H9 (cell line): ENCODE measurements at regions not wholly inside any gene's neighbourhood (a gene's known extent, or its start where the extent isn't known, plus 50 kb on each side); places are given as distances from the start of the nearest gene placed in this dataset.

Experiments
- DNase-seq: peaks from one replicate; pipeline ENCODE4 v3.0.0-alpha.2; 2017
- H2AFZ ChIP-seq: one replicate; pipeline ENCODE4 v1.6.1; 2013; ENCODE audit warnings: mild to moderate bottlenecking, low read length, control low read depth, moderate library complexity
- H2AK5ac ChIP-seq: 2 replicates; pipeline ENCODE4 v1.6.1; 2013; ENCODE audit warnings: low read length, control low read depth, mixed read lengths; ENCODE audit not compliant: insufficient read length
- H2BK120ac ChIP-seq: one replicate; pipeline ENCODE4 v1.6.1; 2013; ENCODE audit warnings: low read depth, mild to moderate bottlenecking, low read length, control low read depth, inconsistent platforms; ENCODE audit not compliant: poor library complexity, severe bottlenecking
- H2BK12ac ChIP-seq: 2 replicates; pipeline ENCODE4 v1.6.1; 2013; ENCODE audit warnings: low read length, control low read depth, mixed read lengths, low read depth; ENCODE audit not compliant: insufficient read length
- H2BK15ac ChIP-seq: 2 replicates; pipeline ENCODE4 v1.6.1; 2013; ENCODE audit warnings: low read depth, low read length, control low read depth
- H2BK20ac ChIP-seq: one replicate; pipeline ENCODE4 v1.6.1; 2013; ENCODE audit warnings: low read depth, mild to moderate bottlenecking, low read length, control low read depth, inconsistent platforms; ENCODE audit not compliant: poor library complexity, severe bottlenecking
- H2BK5ac ChIP-seq: 2 replicates; pipeline ENCODE4 v1.6.1; 2013; ENCODE audit warnings: low read length, control low read depth, mixed read lengths; ENCODE audit not compliant: insufficient read length
- H3K14ac ChIP-seq: 2 replicates; pipeline ENCODE4 v1.6.1; 2013; ENCODE audit warnings: low read length, control low read depth; ENCODE audit not compliant: insufficient read depth
- H3K18ac ChIP-seq: 2 replicates; pipeline ENCODE4 v1.6.1; 2013; ENCODE audit warnings: low read depth, mild to moderate bottlenecking, mixed read lengths, low read length, control low read depth; ENCODE audit not compliant: insufficient read length
- H3K23ac ChIP-seq: 2 replicates; pipeline ENCODE4 v1.6.1; 2013; ENCODE audit warnings: low read length, control low read depth, mixed read lengths, low read depth; ENCODE audit not compliant: insufficient read length
- H3K23me2 ChIP-seq: 2 replicates; pipeline ENCODE4 v1.6.1; 2013; ENCODE audit warnings: low read depth, mild to moderate bottlenecking, mixed read lengths, low read length, control low read depth; ENCODE audit not compliant: insufficient read length, poor library complexity, severe bottlenecking
- H3K27ac ChIP-seq: 2 replicates; pipeline ENCODE4 v1.5.1; 2013; ENCODE audit warnings: low read length, control low read depth, mixed read lengths, low read depth; ENCODE audit not compliant: insufficient read length
- H3K27me3 ChIP-seq: 2 replicates; pipeline ENCODE4 v1.6.1; 2013; ENCODE audit warnings: low read length, control low read depth, inconsistent platforms; ENCODE audit not compliant: insufficient read depth
- H3K4ac ChIP-seq: 2 replicates; pipeline ENCODE4 v1.6.1; 2013; ENCODE audit warnings: low read depth, mild to moderate bottlenecking, control low read depth, inconsistent platforms, low read length, moderate library complexity
- H3K4me1 ChIP-seq: 2 replicates; pipeline ENCODE4 v1.6.1; 2013; ENCODE audit warnings: low read length, control low read depth, inconsistent platforms; ENCODE audit not compliant: insufficient read depth
- H3K4me2 ChIP-seq: 2 replicates; pipeline ENCODE4 v1.6.1; 2013; ENCODE audit warnings: low read length, control low read depth, mixed read lengths; ENCODE audit not compliant: insufficient read length, insufficient read depth
- H3K56ac ChIP-seq: 2 replicates; pipeline ENCODE4 v1.6.1; 2013; ENCODE audit warnings: low read depth, mild to moderate bottlenecking, mixed read lengths, low read length, control low read depth; ENCODE audit not compliant: insufficient read length
- H3K79me1 ChIP-seq: 2 replicates; pipeline ENCODE4 v1.6.1; 2013; ENCODE audit warnings: low read depth, mild to moderate bottlenecking, moderate library complexity, low read length, control low read depth, inconsistent platforms; ENCODE audit not compliant: insufficient read depth, poor library complexity, severe bottlenecking
- H3K79me2 ChIP-seq: 2 replicates; pipeline ENCODE4 v1.6.1; 2013; ENCODE audit warnings: low read length, control low read depth, inconsistent platforms; ENCODE audit not compliant: insufficient read depth
- H3K9ac ChIP-seq: 2 replicates; pipeline ENCODE4 v1.6.1; 2013; ENCODE audit warnings: low read length, control low read depth, mixed read lengths; ENCODE audit not compliant: insufficient read length; ENCODE audit errors: extremely low read depth
- H3K9me3 ChIP-seq: one replicate; pipeline ENCODE4 v1.6.1; 2013; ENCODE audit warnings: low read depth, low read length, inconsistent platforms; ENCODE audit not compliant: control insufficient read depth
- H3T11ph ChIP-seq: one replicate; pipeline ENCODE4 v1.6.1; 2013; ENCODE audit warnings: mild to moderate bottlenecking, low read length, control low read depth, inconsistent platforms
- H4K20me1 ChIP-seq: one replicate; pipeline ENCODE4 v1.6.1; 2013; ENCODE audit not compliant: control insufficient read depth, insufficient read length, insufficient read depth
- H4K5ac ChIP-seq: 2 replicates; pipeline ENCODE4 v1.6.1; 2013; ENCODE audit warnings: low read depth, mild to moderate bottlenecking, mixed read lengths, low read length, control low read depth; ENCODE audit not compliant: insufficient read length
- H4K8ac ChIP-seq: replicated peaks from 2 replicates; pipeline ENCODE4 v1.6.1; 2013; ENCODE audit warnings: low read length, control low read depth, mixed read lengths, low read depth; ENCODE audit not compliant: insufficient read length
- H4K91ac ChIP-seq: 2 replicates; pipeline ENCODE4 v1.6.1; 2013; ENCODE audit warnings: low read depth, mild to moderate bottlenecking, moderate library complexity, mixed read lengths, low read length, control low read depth; ENCODE audit not compliant: insufficient read length
- H3K27ac Mint-ChIP-seq, 3 experiments: 2 replicates in 2 of 3; 3 replicates in 1 of 3; pipeline ENCODE4 v1.8.0; 2020 to 2021; ENCODE audit warnings: mixed read lengths in 3 of 3, mild to moderate bottlenecking in 1 of 3, moderate library complexity in 1 of 3
- H3K27me3 Mint-ChIP-seq: 2 replicates; pipeline ENCODE4 v1.8.0; 2021; ENCODE audit warnings: low read depth, mild to moderate bottlenecking, moderate library complexity, mixed read lengths
- H3K36me3 Mint-ChIP-seq, 3 experiments: 2 replicates in 2 of 3; 3 replicates in 1 of 3; pipeline ENCODE4 v1.8.0; 2020 to 2021; ENCODE audit warnings: low read depth in 3 of 3, mixed read lengths in 3 of 3; ENCODE audit not compliant: insufficient read depth in 1 of 3
- H3K4me1 Mint-ChIP-seq, 2 experiments: 2 replicates each; pipeline ENCODE4 v1.8.0; 2020; ENCODE audit warnings: mixed read lengths in 2 of 2
- H3K4me3 Mint-ChIP-seq, 2 experiments: 2 replicates in 1 of 2; 3 replicates in 1 of 2; pipeline ENCODE4 v1.8.0; 2020 to 2021; ENCODE audit warnings: mild to moderate bottlenecking in 2 of 2, mixed read lengths in 2 of 2, moderate library complexity in 1 of 2
- H3K9me3 Mint-ChIP-seq, 2 experiments: 2 replicates in 1 of 2; 3 replicates in 1 of 2; pipeline ENCODE4 v1.8.0; 2020; ENCODE audit warnings: mild to moderate bottlenecking in 2 of 2, mixed read lengths in 2 of 2, moderate library complexity in 1 of 2
- WGBS: extraction: QIAGEN DNeasy Blood & Tissue Kit; methylation state at CpG from one replicate; pipeline ENCODE4 v1.1.7; 2013; ENCODE audit warnings: missing lambda C conversion rate, low lambda C conversion rate, mixed read lengths; ENCODE audit not compliant: insufficient read length; ENCODE audit errors: extremely low coverage; 5-methylcytosine and 5-hydroxymethylcytosine counted together
- TF ChIP-seq, protein P1 (sequence below): fragments of 200-600 bp; sonication (generic); conservative IDR thresholded peaks from 3 replicates; pipeline ENCODE4 v1.8.0; 2021; ENCODE audit warnings: antibody characterized with exemption, mild to moderate bottlenecking

DNA sequence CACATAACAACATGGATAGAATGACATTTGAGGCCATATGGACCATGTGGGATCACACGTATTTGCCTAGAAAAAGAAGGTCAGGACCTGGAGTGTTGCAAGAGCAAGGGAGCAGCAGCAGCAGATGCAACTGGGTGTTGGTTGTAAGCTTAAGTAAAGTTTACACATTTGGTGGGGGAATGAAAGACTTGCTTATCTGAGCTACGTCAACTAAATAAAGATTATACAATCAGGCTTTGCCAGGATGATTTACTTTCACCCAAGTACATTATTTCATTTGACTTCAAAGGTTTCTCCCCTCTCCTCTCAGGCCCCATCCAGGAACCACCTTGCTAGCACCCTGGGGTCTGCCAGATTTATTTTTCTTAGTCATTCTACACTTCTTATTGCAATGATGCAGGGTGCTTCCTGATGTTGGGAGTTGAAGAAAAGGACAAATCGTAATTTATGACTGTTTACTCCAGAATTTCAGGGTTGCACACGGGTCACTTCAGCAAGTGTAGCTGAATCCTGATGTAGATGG is 591.9 kb upstream of the IGFBP3 start:
- Histone ChIP-seq H3K9me3 (no peaks in the 10 kb centered on the region), H3K4me1 (no peaks in the 10 kb centered on the region), H2BK5ac (no peak overlapping the region), H3K4ac (no peak overlapping the region), H3K79me1 (no peaks in the 10 kb centered on the region), H3K4me2 (no peak overlapping the region), H3K14ac (no peak overlapping the region), H3K27ac (no peak overlapping the region), H4K91ac (no peak overlapping the region), H3K9ac (no peak overlapping the region), H3K56ac (no peak overlapping the region), H2BK12ac (no peak overlapping the region), H4K8ac (no peak overlapping the region), H2BK120ac (no peak overlapping the region), H4K20me1 (no peaks in the 10 kb centered on the region), H2BK15ac (no peak overlapping the region), H3K27me3 (no peaks in the 10 kb centered on the region), H3K23ac (no peak overlapping the region), H4K5ac (no peak overlapping the region), H3K79me2 (no peaks in the 10 kb centered on the region), H3K18ac (no peak overlapping the region), H3K23me2 (no peaks in the 10 kb centered on the region), H2AFZ (no peak overlapping the region), H3T11ph (no peak overlapping the region), H2AK5ac (no peak overlapping the region), H2BK20ac (no peak overlapping the region)
- no peak for DNase-seq
- Mint-ChIP-seq H3K36me3 (no peaks in the 10 kb centered on the region), H3K9me3 (no peaks in the 10 kb centered on the region; a peak in 1 of 5 replicates), H3K27me3 (peaks cover 6% of the 10 kb centered on the region), H3K4me3 (no peak overlapping the region), H3K27ac (no peak overlapping the region), H3K4me1 (no peaks in the 10 kb centered on the region)
- WGBS, result no CpG with 5 or more reads among the region's 4 CpGs
- TF ChIP-seq, protein P1, sequence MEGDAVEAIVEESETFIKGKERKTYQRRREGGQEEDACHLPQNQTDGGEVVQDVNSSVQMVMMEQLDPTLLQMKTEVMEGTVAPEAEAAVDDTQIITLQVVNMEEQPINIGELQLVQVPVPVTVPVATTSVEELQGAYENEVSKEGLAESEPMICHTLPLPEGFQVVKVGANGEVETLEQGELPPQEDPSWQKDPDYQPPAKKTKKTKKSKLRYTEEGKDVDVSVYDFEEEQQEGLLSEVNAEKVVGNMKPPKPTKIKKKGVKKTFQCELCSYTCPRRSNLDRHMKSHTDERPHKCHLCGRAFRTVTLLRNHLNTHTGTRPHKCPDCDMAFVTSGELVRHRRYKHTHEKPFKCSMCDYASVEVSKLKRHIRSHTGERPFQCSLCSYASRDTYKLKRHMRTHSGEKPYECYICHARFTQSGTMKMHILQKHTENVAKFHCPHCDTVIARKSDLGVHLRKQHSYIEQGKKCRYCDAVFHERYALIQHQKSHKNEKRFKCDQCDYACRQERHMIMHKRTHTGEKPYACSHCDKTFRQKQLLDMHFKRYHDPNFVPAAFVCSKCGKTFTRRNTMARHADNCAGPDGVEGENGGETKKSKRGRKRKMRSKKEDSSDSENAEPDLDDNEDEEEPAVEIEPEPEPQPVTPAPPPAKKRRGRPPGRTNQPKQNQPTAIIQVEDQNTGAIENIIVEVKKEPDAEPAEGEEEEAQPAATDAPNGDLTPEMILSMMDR, result no peak
